Nucleus accumbens (tissue), 56 donors: ENCODE measurements at regions not wholly inside any gene's neighbourhood (a gene's known extent, or its start where the extent isn't known, plus 50 kb on each side); places are given as distances from the start of the nearest gene placed in this dataset.

Experiments
- DNase-seq, 56 donors: peaks; one replicate each; lab custom pipeline; 2025; lab: John Stamatoyannopoulos, UW

- DNase-seq = no peak
Measured at GRCh38 chrY:15594179-15594578, 1069.8 kb downstream of the NLGN4Y start.

GRCh38 chrY:15600565-15600964, 1076.2 kb downstream of the NLGN4Y start:
- DNase-seq = no peak

- no peak for DNase-seq
Measured at GRCh38 chrY:15624370-15624769, 1100.0 kb downstream of the NLGN4Y start.

DNA sequence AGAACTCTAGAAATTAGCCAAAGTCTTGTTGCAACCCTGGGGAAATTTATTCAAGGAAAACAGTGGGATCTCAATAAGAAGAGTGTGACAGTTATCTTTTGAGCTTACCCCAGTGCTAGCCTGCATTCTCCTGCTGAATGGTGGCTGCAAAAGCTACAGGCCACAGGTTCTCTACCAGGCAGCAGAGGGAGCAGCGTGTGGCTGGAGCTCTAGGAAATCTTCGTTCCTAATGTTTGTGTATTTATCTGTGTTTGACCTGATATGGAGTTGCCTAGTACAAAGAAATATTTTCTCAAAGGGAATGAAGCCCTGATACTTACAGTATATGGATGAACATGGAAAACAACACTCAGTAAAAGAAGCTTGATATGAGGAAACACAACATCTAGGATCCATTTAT, 1100.6 kb downstream of the NLGN4Y start:
- DNase-seq = no peak

DNA sequence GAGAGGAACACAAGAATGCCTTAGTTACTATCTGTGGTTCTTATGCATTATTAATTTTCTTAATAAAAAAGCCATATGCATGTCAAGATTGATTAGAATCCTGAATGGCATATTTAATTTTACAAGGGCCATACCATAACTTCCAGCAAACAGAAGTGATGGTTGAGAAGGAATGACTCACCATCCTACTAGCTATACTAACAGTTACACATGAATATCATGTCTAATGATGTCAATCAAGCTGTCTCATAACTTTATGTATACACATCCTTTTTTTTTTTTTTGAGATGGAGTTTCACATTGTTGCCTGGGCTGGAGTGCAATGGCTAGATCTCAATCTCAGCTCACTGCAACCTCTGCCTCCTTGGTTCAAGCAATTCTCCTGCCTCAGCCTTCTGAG, 1123.9 kb downstream of the NLGN4Y start:
- DNase-seq = no peak

DNA sequence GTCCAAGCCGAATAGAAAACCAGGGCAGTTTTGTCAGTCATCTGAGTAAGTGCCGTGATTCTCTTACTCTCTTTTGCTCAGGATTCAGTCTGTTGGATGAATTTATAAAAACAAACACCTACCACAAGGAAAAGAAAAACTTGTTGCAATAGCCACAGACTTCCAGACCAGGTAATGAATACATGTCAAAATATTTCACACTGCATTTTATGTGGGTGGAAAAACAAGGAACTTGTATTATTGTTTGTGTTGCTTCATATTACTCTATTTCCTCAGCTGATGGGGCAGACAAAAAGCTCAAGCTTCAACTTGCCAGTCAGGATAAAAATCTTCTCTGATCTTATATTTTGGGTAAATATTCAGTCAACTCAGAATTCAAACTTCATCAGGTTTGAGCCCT, 1125.7 kb downstream of the NLGN4Y start:
- DNase-seq = no peak

DNA sequence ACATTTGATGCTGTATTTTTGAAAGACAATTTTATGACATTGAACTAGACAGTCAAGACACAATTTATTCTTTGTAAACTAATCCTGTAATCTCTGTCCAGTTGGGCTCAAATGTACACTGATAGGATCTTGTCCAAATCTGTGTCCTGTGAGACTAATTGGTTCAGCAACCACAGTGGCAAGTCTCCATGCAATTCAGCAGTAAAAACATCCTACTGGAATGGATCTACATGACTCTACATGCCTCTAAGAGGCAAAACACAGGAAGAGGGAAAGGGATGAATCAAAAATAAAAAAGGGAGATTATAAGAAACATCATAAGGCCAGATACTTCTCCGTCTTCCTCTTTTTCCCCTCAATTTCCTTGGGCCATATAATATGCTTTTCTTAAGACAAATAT, 1164.2 kb downstream of the NLGN4Y start:
- DNase-seq = no peak

DNA sequence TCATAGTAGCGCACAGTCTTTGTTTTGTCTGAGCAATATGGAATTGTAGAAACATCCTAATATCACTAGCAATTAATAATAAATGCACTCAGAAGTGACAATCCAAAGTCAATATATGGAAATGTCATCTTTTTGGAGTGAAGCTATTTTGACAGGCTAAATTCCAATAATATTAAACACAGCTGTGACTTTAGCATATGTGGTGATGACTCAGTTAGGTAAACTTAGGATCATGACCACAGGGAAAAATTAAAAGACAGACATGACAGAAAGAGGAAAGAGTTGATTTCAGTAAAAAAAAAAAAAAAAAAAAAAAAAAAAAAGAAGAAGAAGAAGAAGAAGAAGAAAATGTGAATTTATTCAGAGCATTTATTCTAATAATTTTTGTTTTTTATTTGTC, 1165.7 kb downstream of the NLGN4Y start:
- no peak for DNase-seq

GRCh38 chrY:15702131-15702530, 1177.8 kb downstream of the NLGN4Y start:
- no peak for DNase-seq

DNA sequence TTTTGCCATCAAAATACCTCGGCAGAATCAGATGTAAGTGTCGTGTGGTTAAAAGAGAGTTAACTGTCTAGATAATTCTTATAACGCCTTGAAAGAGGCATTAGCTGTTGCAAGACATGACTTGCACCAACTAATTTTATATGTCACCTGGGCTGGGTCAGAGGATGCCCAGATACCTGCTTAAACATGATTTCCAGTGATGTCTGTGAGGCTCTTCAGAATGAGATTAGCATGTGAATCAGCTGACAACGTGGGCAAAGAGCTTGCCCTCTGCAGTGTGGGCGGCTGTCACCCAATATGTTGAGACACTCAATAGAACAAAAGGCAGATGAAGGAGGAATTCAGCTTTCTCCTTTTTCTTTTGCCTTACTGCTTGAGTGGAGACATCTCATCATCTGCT, 1180.6 kb downstream of the NLGN4Y start:
- no peak for DNase-seq

- DNase-seq = no peak
Measured at GRCh38 chrY:15749533-15750433, 1225.5 kb downstream of the NLGN4Y start.

DNA sequence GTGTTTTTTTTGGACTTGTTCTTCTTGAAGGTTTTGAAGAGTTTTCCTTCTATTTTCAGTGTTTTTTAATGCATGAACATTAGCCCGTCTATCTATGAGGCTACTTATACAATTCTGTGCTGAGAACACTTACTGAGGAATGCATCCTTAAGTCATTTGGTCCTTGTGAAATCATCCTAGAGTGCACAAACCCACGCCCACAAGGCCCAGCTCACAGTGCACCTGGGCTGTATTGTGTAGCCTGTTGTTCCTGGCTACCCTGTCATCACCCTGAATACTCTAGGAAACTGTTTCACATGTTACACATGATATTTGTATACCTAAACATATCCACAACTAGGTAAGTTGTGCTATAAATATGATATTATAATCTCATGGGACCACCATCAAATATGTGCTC, 1226.7 kb downstream of the NLGN4Y start:
- DNase-seq = no peak

DNA sequence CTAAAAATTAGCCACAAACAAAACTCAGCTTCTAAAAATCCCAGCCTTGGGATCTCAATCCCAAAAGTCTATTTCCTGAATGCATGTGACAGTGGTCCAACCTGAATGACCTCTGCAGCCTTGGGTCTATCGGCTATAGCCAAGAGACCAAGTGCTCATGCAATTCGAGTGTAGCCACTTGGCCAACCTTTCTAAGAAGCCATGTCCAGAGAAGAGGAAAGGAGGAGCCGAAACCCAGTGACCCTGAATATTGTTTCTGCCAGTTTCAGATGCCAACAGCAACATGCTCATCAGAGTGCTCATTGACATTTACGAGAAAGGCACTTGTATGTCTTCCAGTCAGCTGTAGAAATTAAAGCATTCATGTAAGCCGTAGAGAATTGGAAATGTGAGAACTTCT, 1231.9 kb downstream of the NLGN4Y start:
- no peak for DNase-seq

DNA sequence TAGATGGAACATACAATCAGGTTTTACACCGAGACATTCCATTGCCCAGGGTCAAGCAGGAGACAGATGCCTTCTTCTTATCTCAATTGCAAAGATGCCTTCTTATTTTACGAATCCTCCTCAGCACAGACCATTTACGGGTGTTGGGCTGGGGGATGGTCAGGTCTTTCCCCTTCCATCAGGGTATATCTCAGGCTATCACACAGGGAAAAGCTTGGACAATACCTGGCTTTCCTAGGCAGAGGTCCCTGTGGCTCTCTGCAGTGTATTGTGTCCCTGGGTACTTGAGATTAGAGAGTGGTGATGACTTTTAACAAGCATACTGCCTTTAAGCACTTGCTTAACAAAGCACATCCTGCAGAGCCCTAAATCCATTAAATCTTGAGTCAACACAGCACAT, 1249.2 kb downstream of the NLGN4Y start:
- DNase-seq = no peak

DNA sequence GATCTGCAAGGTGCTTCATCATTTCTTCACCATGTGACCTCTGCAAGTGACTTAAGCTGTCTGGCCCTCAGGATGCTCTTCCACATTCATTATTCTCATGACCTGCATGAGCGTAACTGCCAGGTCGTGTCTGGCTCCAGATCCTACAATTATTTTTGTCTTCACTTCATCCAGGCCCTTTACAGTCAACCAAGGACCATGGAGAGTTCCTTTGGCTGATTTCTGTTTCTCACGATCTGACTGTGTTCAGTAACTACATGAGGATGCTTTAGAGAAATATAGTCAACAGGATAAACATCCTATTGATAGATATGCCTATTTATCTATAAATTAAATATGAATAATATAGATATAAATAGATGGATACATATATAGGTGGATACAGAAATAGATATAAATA, 1251.6 kb downstream of the NLGN4Y start:
- DNase-seq = no peak

DNA sequence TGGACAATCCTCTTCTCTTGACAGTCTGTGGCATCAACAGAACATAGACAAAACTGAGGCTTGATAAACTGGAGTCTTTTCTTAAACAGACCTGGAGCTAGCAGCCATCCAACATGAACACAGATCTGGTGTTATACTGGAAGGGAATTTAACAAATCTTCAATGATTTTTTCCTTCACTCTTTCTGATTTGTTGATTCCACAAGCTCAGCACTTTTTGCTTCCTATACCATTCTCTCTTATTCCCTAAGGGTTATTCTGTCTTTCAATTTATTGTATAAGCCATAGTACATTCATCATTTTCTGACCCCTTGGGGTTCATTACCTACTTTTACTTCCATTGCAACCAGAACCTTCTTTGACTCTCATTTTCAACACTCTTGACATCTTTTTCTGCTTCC, 1255.6 kb downstream of the NLGN4Y start:
- no peak for DNase-seq

- DNase-seq = no peak
Measured at GRCh38 chrY:15800021-15800420, 1275.7 kb downstream of the NLGN4Y start.

DNA sequence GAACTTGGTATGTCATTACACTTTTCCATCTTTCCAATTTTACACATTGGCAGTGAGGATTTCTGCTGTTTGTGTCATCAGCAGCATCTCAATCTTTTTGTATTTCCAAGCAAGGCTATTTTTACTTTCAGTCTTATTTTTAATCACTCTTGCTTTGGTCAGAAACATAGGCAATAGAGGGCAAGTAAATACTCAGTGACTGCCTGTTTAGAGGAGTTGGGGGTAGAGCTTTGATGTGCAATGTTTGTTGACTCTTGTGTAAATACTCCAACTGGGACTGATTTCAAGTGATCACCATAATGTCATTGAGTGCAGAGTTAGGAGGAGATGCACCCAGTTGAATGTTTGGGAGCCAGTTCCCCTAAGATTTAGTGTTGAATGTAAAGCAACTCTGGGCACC, 1281.7 kb downstream of the NLGN4Y start:
- DNase-seq = no peak

- DNase-seq = no peak
Measured at GRCh38 chrY:15814241-15814640, 1289.9 kb downstream of the NLGN4Y start.
